ENCODE measurements at regions not wholly inside any gene's neighbourhood (a gene's known extent, or its start where the extent isn't known, plus 50 kb on each side); places are given as distances from the start of the nearest gene placed in this dataset.

GRCh38 chr1:5711079-5711478 lies 281.1 kb downstream of the NPHP4 start:
- Histone ChIP-seq H3K79me2 (ENCODE audit: control insufficient read depth, insufficient read depth, low read length) (no peaks in the 10 kb centered on the region), H3K36me3 (ENCODE audit: control insufficient read depth in 2 of 2, insufficient read depth in 2 of 2, low read length in 1 of 2) (no peaks in the 10 kb centered on the region), H3K4me3 (no peak overlapping the region), H3K4me2 (ENCODE audit: control insufficient read depth, insufficient read depth) (no peak overlapping the region), H4K20me1 (ENCODE audit: control insufficient read depth, insufficient read depth) (no peaks in the 10 kb centered on the region), H3K9ac (ENCODE audit: control insufficient read depth, insufficient read depth, low read length) (no peak overlapping the region), H3K4me1 (ENCODE audit: control insufficient read depth, insufficient read depth, low read length) (no peaks in the 10 kb centered on the region), H2AFZ (ENCODE audit: control insufficient read depth, low read depth, low read length) (no peak overlapping the region), H3K27me3 (replicated peaks in 1 of 2; ENCODE audit: control insufficient read depth in 2 of 2, insufficient read depth in 2 of 2, low read length in 1 of 2) (no peaks in the 10 kb centered on the region), H3K9me3 (replicated peaks; ENCODE audit: control insufficient read depth, insufficient read depth, low read length) (no peaks in the 10 kb centered on the region; the same call in 2 of the 3 replicates), H3K27ac (ENCODE audit: control insufficient read depth, insufficient read depth) (no peak overlapping the region)
- SMC1A ChIA-PET (ENCODE audit: uncharacterized antibody, unreplicated experiment) = no interaction called here
- CTCF ChIA-PET = no interaction called here
- 13% methylated on average over 7 of the region's 7 CpGs for WGBS (ENCODE audit: insufficient coverage, insufficient replicate concordance, low lambda C conversion rate, missing lambda C conversion rate)
- intact Hi-C loops (cut with micrococcal nuclease; ENCODE audit: unreplicated experiment) (no loop called here), in situ Hi-C loops (cut with MboI) (no loop called here)
- TF ChIP-seq ASH2L (IDR thresholded peaks at IDR 0.05; ENCODE audit: borderline replicate concordance, low read depth) (no peak), RELA (IDR thresholded peaks at IDR 0.05; ENCODE audit: borderline replicate concordance, partially characterized antibody) (no peak), STAT3 (IDR thresholded peaks at IDR 0.05; ENCODE audit: low read depth, low read length) (no peak), TCF3 (IDR thresholded peaks at IDR 0.05; ENCODE audit: borderline replicate concordance, insufficient read depth, low read depth, low read length) (no peak), CBX3 (IDR thresholded peaks at IDR 0.05; ENCODE audit: borderline replicate concordance, low read depth) (no peak), CHD1 (IDR thresholded peaks at IDR 0.05; ENCODE audit: low read depth, low read length) (no peak), MTA3 (IDR thresholded peaks at IDR 0.05; ENCODE audit: borderline replicate concordance, low read length) (no peak), MAX (IDR thresholded peaks at IDR 0.05; ENCODE audit: low read depth, low read length) (no peak), RCOR1 (conservative IDR thresholded peaks at IDR 0.05; ENCODE audit: low read depth, low read length) (no peak), SUPT20H (IDR thresholded peaks at IDR 0.05; ENCODE audit: borderline replicate concordance, control insufficient read depth, low read depth, low read length) (no peak)
- RAD21 ChIA-PET (ENCODE audit: unreplicated experiment) = no interaction called here
- no peak for FAIRE-seq
- no peak for ATAC-seq
- BruUV-seq (replicated peaks) = no TSS peak
- POLR2A ChIA-PET = no interaction called here
- DNase-seq (ENCODE audit: low read depth, low spot score) = no peak
